ENCODE measurements at regions not wholly inside any gene's neighbourhood (a gene's known extent, or its start where the extent isn't known, plus 50 kb on each side); places are given as distances from the start of the nearest gene placed in this dataset.

DNA sequence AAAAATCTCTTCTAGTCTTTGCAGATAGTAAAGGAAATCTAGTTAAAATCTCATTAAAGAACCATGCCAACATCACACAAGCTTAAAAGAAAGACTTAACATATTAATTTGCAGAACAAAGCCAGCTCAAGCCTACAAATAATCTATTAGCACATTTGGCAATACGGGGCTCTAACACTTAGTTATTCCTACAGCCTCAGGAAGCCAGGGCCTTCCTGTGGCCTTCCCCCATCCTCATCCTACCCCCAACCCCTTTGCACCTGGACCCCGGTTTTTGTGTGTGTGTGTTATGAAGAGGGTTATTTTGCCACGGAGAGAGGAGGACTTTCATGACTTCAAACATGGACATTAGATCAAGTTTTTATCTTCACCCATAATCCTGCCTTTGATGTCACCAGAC lies 64.6 kb downstream of the FOXB2 start:
- TF ChIP-seq, protein P1, sequence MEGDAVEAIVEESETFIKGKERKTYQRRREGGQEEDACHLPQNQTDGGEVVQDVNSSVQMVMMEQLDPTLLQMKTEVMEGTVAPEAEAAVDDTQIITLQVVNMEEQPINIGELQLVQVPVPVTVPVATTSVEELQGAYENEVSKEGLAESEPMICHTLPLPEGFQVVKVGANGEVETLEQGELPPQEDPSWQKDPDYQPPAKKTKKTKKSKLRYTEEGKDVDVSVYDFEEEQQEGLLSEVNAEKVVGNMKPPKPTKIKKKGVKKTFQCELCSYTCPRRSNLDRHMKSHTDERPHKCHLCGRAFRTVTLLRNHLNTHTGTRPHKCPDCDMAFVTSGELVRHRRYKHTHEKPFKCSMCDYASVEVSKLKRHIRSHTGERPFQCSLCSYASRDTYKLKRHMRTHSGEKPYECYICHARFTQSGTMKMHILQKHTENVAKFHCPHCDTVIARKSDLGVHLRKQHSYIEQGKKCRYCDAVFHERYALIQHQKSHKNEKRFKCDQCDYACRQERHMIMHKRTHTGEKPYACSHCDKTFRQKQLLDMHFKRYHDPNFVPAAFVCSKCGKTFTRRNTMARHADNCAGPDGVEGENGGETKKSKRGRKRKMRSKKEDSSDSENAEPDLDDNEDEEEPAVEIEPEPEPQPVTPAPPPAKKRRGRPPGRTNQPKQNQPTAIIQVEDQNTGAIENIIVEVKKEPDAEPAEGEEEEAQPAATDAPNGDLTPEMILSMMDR (IDR thresholded peaks at IDR 0.05): no peak
- no peak for TF ChIP-seq POLR2A (IDR thresholded peaks at IDR 0.05)
- no peak for TF ChIP-seq POLR2AphosphoS5 (IDR thresholded peaks at IDR 0.05)
- no peak for TF ChIP-seq EP300 (IDR thresholded peaks at IDR 0.05; ENCODE audit: low read depth)

Measured in transverse colon (tissue), 4 donors.